ENCODE measurements at regions not wholly inside any gene's neighbourhood (a gene's known extent, or its start where the extent isn't known, plus 50 kb on each side); places are given as distances from the start of the nearest gene placed in this dataset.

DNA sequence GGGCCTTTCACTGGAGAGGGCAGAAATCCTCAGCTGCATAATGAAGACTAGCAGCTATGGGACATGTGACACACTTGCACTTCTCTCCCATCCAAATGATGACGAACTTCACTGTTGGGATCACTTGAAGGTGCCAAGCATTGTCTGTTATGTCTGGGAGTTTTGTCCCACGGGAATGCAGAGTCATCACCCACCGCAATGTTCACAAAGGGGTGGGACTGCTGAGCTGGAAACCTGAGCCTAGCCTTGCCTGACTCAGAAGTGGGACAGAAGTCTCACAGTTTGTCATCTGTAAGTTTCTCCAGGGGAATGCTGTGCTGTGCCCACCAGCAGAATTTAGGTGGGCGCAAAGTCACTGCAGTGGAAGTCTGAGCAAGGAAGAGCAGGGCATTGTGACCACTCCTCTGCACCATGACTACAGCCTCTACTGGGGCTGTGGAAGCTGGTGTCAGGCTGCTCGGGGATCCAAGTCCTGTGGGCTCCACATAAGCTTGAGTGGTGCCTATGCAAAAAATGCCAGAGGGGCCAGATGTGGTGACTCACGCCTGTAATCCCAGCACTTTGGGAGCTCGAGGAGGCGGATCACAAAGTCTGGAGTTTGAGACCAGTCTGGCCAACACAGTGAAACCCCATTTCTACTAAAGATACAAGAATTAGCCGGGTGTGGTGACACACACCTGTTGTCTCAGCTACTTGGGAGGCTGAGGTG lies 472.0 kb upstream of the CNTNAP2 start:
- no peak for DNase-seq

DNA sequence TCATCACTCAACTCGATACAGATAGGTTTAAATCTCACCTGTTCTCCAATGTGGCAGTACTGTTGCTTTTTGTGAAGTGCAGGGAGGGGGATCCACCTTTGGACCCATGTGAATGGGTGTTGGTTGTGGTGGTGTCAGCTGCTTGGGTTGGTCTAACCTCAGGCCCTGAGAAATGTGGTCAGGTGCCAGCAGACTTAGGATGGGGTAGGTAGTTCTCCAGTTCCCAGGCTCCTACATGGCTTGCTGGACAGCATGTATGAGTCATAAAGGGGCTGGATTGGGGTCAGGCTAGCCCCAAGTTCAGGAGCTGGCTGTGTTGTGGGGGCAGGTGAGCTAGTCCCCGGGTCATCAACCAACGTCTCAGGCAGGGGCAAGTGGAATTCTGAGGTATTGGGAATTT lies 472.6 kb upstream of the CNTNAP2 start:
- no peak for DNase-seq

- no peak for DNase-seq
Measured at GRCh38 chr7:145633513-145633912, 483.1 kb upstream of the CNTNAP2 start.

- no peak for DNase-seq
Measured at GRCh38 chr7:145624618-145625017, 492.0 kb upstream of the CNTNAP2 start.

DNA sequence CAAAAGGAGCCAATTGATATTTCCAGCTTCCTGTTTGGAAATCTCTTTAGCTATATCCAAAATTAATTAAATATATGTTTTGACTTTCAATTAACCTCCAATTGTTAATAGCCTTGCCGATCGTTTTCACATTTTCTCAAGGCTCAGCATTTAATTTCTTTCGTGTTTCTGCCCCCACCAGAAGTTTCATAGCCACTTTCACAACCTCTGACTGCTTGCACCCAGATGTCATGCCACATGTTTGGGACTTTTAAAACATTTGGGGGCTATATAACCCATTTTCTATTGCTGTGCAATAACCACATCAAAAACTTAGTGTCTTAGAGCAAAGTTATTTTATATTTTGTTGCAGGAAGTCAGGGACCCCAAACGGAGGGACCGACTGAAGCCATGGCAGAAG lies 510.6 kb upstream of the CNTNAP2 start:
- no peak for DNase-seq

DNA sequence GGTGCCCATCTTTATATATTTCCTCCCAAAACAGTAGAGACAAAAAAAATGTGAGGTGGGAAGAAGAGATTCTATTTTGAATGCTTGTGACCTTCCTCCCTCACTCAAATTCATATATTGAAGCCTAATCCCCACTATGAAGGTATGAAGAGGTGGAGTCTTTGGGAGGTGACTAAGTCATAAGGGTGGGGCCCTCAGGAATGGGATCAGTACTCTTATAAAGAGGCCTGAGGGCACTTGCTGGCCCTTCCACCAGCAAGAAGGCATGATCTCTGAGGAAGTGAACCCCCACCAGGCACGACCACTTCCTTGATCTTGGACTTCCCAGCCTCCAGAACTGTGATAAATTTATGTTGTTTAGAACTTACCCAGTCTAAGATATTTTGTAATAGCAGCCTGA lies 517.2 kb upstream of the CNTNAP2 start:
- DNase-seq, result no peak

DNA sequence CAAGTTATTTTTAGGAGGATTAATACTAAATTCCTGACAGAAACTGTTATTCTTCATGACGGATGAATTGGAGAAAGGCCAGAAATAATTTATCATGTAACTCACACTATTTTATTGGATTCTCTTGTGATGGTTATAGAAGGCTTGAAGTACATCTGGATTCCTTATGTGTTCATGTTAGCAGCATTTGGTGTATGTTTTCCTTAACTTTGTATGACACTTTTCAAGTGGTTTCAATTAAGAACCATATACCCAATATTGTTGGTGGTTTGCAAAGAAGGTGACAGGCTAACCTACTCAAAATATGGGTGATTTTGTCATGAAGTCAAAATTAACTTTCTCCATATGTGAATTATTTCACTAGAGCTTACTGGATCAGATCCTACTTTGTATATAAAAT lies 532.2 kb upstream of the CNTNAP2 start:
- no peak for DNase-seq

DNA sequence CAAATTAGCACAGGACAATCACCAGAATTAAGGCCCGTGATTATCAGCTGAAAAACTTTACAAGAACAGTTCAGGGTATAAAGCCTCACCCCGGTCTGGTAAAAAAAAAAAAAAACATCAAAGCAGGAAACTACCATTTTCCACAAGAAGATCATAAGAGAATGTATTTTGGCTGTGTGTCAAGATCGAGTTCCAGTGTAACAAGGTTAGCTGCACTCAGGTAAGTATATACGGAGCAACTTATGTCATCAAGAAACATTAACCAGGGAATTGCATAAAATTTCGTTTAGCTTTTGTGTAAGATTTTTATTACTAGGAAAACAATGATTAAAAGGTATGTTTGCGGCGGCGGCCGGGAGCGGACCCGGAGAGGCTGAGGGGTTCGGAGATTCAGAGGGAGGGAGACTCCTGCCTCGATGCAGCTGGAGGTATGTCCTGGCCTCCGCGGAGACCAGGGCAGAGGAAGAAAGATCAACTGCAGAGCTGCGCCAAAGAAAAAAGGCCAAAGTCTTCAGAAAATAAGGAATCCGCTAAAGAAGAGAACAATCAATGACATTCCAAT lies 533.8 kb upstream of the CNTNAP2 start:
- no peak for DNase-seq

DNA sequence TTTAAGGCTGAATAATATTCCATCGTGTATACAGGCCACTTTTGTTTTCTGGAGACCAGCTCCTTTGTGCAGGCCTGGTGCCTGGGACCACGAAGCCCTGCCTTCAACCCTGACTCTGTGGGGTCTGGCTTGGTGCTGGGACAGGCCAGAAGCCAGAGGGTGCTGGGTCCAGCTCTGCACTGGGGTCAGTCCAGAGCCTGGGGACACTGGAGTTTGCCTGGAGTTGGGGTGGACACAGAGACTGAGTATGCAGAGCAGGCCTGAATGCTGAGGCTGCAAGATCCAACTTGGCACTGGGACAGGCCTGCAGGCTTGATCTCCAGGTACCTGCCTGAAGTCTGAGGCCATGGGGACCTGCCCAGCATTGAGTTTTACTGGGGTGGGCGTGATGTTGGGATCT lies 558.8 kb upstream of the CNTNAP2 start:
- no peak for DNase-seq

DNA sequence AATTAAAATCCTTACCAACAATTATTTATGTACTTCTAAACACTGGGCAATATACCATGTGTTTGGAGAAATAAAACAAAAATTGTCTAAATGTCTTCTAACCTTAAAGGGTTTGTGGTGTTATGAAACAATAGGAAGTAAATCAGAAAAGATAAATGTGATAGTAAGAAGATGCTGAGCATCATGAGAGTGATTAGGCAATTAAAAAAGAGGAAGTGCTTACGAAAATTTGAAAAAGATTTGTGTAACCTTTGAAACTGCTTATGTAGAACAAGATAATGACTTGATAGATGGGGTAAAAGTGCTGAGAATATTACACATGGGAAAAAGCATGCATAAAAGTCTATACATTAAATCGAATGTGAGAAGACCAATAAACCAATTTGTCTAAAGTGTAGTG lies 573.4 kb upstream of the CNTNAP2 start:
- no peak for DNase-seq

- no peak for DNase-seq
Measured at GRCh38 chr7:145539910-145540309, 576.7 kb upstream of the CNTNAP2 start.

DNA sequence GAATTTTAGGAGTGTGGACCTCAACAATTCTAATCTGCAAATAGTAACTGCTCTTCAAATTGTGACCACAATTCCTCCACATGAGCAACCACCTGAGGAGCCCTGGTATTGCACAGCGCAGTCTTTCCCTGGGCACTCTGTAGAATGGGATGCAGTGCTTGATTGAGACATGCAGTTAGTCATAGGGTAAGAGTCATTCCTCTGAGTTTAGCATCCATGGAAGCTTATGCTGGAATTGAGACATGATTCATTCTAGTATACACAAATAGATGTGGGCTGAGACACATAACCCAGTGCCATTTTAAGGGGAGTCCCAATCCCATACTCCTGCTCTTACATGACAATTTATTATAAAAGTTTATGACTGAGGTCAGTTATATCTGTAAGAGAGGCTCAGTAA lies 582.3 kb upstream of the CNTNAP2 start:
- DNase-seq, result no peak

- no peak for DNase-seq
Measured at GRCh38 chr7:145520284-145520683, 596.3 kb upstream of the CNTNAP2 start.

DNA sequence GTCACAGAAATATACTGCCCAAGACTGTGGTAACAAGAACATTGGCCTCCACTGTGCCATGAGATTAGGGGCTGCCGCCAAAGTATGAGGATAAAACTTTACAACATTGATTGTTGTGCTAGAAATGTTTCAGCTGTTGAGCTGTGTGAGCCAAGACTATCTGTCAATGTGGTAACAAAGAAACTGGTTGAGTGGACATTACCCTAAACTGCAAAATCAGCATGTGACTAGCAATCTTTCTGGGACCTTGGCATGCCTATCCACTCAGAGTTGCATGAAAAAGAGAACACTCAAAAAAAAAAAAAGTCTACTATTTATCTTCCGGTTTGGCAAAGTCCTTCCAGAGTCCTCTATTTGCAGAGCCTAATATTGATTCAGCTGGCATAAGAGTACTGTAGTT lies 605.6 kb upstream of the CNTNAP2 start:
- DNase-seq, result no peak

DNA sequence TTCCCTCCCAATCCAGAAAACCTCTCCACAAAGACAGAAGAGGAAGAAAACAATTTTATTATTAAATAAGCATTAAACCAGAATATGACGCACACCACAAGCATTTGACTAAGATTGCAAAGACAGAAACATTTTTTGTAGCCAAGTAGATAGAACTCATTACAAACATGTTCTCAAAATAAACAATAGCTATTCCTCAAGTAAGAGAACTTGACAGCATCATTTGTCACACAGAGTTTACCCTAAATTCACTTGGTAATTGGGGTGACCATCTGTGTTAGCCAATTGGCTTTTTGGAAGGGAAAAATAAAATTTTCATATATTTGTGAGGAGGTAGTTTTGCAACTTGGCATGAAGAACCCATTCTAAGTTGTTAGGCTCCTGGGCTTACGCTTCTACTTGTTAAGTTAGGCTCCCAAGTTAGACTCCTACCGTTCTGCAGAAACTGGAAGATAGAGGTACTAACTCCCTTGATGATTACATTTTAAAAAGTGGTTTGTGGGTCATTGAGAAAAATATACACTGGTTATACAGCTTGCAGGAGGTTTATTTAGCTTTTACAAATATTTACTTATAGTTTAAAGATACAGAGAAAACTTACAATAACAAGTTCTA lies 618.6 kb upstream of the CNTNAP2 start:
- no peak for DNase-seq

- no peak for DNase-seq
Measured at GRCh38 chr7:145490356-145490755, 626.2 kb upstream of the CNTNAP2 start.

DNA sequence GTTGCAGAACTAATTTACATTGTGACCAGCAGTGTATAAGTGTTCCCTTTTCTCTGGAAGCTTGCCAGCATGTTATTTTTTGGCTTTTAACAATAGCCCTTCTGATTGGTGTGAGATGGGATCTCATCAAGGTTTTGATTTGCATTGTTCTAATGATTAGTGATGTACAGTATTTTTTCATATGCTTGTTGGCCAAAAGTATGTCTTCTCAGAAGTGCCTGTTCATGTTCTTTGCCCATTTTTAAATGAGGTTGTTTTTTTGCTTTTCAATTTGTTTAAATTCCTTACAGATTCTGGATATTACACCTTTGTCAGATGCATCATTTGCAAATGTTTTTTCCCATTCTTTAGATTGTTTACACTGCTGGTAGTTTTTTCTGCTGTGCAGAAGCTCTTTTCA lies 627.0 kb upstream of the CNTNAP2 start:
- DNase-seq, result no peak

DNA sequence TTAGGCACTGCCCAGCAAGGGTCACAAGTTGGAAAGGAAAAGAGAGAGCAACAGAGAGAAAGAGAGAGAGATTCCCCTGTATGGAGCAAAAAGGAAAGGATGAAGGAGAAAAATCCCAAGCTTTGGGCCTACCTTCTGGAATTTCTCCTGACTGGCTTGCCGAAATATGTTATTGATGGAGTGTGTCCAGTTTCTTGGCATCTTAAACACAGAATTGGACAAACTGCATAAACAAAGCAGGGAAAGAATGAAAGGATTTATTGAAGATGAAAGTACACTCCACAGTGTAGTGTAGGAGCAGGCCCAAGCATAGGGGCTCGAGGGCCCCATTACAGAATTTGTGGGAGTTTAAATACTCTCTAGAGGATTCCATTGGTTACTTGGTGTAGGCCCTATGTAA lies 627.8 kb upstream of the CNTNAP2 start:
- no peak for DNase-seq

GRCh38 chr7:145481985-145482384 lies 634.6 kb upstream of the CNTNAP2 start:
- no peak for DNase-seq

- no peak for DNase-seq
Measured at GRCh38 chr7:145478541-145478940, 638.1 kb upstream of the CNTNAP2 start.

- no peak for DNase-seq
Measured at GRCh38 chr7:145474009-145474686, 638.3 kb upstream of the TPK1 start.

DNA sequence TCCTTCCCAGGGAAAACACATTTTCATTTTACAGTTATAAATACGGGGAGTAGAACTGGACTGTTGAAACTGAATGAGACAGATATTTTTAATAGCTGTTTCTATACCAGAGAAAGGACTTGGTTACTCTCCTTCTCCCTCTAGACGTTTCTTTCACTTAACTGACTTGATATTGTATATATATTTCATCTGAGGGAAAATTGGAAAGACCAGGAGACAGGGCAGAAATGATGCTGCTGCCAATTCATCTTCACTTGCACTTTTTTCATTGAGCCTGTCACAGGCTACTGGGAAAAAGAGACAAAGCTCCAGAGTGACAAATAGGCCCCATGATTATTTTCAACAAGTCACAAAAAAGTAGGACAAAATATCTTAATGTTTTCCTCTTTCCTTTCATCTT lies 636.0 kb upstream of the TPK1 start:
- no peak for DNase-seq

DNA sequence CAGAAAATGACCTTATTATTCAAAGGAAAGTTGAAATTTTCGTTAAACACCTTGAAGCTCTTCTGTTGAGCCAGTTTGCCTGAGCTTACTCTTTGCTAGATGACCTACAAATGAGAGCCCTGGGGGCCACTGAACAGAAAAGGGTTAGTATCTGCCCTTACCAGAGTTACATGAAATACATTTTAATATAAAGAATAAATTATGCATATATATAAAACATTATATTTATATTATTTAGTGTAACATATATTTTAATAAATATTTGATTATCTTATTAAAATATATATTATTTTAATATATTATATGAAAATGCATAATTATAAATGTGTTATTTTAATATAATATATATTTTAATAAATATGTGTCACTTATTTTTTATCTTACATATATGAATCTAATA lies 628.4 kb upstream of the TPK1 start:
- no peak for DNase-seq

GRCh38 chr7:145462463-145462862 lies 626.6 kb upstream of the TPK1 start:
- no peak for DNase-seq
